ENCODE measurements at regions not wholly inside any gene's neighbourhood (a gene's known extent, or its start where the extent isn't known, plus 50 kb on each side); places are given as distances from the start of the nearest gene placed in this dataset.
"Not testable (repeated sequence)": the region's sequence is repeated elsewhere in the genome, so short reads cannot be mapped to it uniquely, and the experiment has no call there.

DNA sequence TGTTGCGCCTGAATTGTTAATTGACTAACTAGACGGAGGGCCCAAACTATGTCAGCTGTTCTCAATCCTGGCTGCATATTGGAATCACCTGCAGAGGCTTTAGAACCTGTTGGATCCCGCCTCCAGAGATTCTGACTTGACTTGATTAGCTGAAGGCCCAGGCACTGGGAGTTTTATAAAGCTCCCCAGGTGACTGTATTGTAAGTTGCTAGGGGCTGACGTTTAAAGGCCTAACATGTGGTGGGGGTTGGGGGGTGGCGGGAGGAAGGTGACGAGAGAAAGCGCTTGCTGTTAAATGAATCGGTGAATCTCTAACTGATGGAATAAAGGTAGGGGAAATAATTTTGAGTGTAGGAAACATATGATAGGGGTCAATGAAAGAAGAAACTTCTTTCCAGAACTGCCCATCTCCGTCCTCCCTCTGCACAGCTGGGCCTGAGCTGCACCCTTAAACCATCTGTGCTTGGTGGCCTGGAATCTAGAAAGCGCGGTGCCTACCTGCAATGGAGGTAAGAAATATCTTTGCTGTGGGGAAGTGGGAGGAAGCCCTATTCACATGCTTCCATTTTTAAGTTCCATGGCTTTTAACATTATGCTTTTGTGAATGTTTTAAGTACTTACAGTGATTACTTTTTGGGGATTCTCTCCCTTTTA lies 225.0 kb upstream of the FAM3C start:
- DNase-seq (ENCODE audit: low read depth), result no peak

DNA sequence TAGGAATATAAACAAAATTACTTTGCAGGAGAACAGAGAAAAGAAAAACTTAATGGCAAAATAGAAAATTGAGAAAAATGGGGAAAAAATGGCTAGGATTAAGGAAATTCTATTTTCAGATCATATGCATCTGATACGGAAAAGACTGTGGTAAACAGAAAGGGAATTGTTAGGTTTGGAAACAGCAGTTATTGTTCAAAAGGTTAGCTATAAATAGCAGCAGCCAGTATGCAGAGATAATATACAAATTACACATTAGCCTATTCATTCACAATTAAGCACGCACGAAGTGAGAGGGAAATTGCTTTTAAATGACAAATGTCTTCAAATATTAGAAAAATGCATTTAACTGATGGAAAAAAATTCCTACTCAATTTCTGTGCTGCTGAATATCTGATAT lies 224.1 kb upstream of the FAM3C start:
- no peak for DNase-seq (ENCODE audit: low read depth)

DNA sequence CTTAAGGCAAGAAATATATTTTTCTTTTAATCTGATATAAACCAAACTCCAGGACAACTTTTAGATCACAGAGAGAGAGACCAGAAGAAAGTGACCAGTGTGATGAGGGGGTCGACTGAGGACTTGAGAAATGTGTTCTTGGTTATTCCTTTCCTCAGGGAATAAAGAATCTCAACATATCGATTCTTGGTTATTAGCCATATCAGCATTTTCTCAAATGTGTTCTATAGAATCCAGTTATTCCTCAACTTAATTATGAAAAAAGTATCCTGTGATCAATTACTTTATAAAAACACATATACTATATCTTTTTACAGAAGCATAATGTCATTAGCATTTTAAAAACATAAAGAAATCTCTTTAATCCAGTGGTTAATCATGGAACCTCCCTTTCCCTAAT lies 222.1 kb upstream of the FAM3C start:
- no peak for DNase-seq (ENCODE audit: low read depth)

DNA sequence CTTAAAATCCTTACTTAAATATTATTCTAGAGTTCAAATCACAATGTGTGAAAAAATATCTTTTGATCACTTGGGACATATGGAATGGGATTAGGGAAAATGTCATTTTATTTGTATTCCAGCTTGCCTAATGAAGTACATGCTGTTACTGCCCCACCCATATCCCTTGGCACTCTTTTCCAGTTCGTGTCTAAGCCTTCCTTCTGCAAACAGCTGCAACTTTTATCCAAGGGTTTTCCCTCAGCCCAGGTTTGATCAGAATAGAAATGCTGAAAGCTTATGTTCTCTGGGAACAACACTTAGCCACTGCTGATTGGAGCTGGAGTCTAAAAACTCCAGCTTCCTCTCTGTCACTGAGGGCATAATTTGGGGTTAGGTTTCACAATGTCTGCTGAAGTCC lies 214.1 kb upstream of the FAM3C start:
- DNase-seq (ENCODE audit: low read depth), result no peak

DNA sequence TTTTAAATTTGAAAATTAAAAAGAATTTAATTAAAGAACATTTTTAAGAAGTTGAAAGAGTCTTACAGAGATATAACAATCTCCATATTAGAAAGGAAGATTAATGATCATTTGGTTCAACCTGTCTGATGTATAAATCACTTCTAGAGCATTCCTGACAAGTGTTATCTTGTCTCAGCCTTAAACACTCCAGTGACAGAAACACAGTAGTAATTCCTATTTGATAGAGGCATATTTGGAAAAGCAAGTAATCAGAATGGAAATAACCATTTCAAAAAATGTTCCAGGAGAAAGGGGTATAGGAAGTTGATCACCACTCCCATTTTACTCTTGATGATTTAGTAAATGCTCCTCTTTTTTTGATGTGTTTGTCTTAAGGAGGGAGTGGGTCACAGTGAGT lies 213.1 kb upstream of the FAM3C start:
- no peak for DNase-seq (ENCODE audit: low read depth)

DNA sequence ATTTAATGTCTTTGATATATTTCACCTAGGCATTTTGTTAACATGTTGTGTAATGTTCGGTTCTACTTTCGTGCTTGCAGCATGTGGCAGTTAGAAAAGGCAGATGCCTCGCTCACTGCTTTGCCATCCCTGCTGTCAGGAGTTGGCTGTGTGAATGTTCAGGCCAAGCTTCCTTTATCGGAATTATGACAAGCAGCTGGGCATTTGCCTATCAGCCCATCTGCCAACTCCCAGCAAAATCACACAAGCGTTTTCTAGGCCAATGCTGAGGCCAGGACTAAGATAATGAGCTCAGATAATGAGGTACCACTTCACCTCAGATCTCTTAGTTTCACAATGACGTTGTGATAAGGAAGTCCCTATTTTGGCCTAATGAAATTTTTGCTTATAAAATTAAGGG lies 212.7 kb upstream of the FAM3C start:
- no peak for DNase-seq (ENCODE audit: low read depth)

DNA sequence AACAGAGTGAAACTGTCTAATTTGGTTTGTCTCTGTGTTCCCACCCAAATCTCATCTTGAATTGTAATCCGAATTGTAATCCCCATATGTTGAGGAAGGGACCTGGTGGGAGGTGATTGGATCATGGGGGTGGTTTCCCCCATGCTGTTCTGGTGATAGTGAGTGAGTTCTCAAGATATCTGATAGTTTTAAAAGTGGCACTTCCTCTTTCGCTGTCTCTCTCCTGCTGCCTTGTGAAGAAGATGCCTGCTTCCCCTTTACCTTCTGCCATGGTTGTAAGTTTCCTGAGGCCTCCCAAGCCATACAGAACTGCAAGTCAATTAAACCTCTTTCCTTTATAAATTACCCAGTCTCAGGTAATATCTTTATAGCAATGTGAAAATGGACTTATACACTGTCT lies 212.1 kb upstream of the FAM3C start:
- not testable (repeated sequence) for DNase-seq (ENCODE audit: low read depth)

DNA sequence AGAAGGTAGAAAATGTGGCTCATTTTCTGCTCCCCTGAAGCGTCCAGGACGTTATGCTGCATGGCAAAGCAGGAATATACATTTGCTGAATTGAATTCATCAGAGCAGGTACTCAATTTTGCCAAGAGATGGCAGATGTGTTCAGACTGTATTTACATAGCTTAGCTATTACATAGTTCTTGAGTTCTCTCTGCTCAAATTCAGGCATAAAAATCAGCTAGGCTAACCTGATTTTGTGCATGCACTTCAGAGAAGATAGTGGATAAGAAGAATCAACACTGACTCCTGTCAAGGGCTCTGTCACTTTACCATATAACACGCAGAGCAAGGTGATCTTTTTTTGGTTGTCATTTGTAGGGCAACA lies 209.2 kb upstream of the FAM3C start:
- DNase-seq (ENCODE audit: low read depth), result no peak

DNA sequence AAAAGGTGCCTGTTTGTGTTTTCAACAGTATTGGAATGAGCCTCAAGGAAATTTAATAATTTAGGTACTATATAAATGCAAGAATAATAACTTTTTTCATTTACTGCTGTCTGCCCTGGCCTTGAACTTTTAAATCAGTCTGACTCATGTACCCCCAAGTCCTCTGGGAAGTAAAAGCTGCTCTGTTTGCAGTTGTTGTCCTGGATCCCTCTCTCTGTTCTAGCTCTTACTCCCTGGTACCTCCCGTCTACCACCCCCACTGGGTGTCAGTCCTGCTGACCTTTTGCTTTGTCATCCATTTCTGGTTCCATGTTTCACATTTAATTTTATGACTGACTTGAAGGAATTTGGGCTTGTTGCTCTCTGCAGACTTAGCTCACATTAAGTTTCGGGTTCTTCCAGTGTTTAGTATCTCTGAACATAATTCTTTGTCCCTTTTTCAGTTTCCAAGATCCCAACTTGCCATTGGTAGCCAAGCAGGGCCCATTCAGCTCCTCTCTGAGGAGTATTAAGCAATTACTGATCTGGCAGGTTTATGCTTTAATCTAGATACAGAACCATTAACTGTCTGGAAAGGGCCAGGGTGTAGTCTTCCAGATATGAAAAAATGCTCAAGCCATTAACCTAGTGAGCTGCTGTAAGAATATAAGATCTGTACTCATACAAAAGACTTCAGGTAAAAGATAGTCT lies 208.7 kb upstream of the FAM3C start:
- DNase-seq (ENCODE audit: low read depth), result no peak

DNA sequence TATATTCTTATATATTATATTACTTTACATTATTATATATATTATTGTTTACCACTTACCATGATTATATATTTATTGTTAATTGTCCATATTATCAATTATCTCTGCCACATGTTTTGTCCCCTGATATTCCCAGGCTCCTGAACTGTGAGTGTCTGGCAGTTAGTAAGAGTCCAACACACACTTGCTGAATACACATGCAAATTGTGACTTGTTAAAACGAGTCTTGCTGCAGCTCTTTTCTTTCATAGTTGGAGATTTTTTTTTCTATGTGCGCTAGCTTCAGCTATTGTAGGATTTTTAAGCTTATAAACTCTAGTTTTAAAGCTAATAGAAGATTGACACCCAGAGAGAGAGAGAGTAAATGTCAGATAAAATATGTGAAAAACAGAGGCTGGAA lies 207.8 kb upstream of the FAM3C start:
- DNase-seq (ENCODE audit: low read depth), result no peak

DNA sequence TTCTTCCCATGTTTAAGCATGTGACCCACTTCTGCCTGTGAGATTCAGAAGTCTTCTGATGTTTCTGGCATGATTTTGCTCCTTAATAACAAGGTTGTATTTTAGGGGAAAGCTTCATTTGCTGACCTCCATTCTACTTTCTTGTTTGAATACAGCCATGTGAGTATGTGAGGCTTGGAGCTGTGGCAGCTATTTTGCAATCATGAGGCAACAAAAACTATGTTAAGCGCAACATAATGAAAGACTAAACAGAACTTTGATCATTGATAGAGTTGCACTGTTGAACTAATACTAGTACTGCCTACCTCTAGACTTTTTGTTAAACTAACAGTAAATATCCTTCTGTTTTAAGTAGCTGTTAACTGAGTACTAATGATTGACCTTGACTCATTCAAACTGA lies 203.8 kb upstream of the FAM3C start:
- no peak for DNase-seq (ENCODE audit: low read depth)

DNA sequence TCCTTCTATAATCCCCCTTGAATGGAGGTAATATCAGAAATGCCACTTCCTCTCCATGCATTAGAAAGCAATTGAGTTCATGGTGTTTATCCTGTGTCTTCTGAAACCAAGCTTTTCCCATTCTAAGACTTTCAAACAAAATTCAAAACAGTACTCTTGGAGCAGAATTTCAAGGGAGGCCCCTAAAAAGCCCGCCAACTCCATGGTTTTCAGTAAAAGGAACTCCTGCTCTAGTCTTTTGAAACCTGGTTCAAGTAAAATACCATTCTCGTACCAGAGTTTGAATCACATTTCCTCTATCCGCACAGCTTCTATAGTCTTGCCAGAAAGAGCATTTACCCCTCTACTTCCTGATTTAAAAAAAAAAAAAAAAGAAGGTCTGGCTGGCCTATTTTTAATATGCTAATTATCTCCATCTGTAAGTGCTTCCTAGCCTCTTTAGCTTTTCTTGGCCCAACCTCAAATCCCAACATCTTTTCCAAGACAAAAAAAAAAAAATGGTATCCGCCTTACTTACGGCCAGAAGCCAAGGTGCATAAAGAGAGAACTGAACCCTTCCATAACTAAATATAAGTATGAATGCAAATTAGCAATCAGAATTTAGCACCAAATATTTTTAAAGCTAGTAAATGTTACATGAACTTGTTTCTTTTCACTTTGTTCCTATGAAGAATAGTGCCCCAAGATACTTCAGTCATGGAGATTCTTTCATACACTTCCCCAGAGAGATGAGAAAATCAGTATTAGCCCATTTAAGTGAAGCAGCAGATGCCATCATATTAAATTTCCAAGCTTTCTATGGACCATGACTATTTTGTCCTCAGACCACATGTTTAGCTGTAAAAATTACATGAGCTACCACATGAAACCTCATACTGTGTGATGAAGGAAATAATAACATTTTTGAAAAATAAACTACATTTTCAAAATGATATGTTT lies 199.9 kb upstream of the FAM3C start:
- no peak for DNase-seq (ENCODE audit: low read depth)

DNA sequence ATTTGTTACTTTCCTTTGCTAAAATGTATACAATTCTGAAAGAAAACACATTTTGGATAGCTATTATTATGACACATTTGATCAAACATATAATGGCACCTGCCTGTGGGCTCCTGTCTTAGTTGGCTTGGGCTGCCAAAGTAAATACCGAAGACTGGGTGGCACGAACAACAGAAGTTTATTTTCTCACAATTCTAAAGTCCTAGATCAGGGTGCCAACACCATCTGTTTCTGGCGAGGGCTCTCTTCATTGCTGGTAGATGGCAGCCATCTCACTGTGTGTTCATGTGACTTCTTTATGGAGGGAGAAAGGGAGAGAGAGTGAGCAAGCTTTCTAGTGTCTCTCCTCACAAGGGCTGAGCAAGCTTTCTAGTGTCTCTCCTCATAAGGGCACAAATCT lies 195.8 kb upstream of the FAM3C start:
- DNase-seq (ENCODE audit: low read depth), result no peak

DNA sequence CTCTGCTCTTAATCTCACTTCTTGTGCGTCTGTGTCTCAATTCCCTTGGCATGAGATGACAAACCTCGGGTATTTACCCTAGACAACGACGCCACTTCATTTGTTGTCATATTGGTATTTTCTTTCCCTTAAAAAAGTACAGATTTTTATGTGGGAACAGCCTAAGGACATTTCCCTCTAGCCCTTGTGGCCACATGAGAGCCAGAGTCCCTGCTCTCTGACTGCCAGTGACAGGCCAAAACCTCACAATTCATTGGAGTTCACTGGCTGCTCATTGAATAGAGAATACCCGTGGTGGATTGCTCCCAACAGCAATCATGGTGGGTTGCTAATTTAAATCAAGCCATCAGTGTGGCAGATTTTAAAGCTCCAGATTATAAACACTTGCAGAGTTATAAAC lies 191.3 kb upstream of the FAM3C start:
- DNase-seq (ENCODE audit: low read depth), result no peak

DNA sequence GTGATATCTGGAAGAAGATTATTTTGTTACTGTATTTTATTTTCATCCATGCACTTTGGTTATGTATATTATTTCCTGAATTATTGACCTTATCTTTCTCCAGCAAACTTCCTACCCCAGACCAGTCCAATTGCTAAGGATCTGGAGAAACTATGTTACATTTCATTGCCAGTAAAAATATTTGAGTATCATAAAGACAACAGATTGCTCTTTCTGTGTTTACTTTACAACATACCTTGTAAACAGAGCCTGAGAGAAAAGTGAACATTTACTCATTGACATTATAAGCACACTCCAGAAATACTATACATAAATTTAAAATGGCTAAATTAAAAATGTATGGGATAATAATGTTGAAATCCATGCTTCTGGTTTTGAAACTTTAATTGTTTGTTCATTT lies 186.2 kb upstream of the FAM3C start:
- no peak for DNase-seq (ENCODE audit: low read depth)

DNA sequence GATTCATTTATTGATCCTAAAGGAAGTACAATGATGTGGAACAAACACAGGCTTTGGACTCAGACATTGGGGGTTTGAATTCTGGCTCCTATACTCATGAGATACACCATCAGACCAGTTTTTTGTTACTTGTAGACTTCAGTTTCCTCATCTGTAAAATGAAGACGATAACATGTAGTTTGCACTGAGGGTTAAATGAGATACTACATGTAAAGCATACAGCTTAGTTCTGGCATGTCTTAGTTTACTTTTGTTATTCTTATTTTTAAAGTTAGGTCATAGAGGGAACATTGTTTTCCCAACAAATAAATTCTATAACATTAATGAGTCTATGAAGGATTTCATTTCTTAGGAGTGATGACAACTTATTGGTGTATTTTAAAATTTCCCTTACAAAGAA lies 183.5 kb upstream of the FAM3C start:
- no peak for DNase-seq (ENCODE audit: low read depth)

DNA sequence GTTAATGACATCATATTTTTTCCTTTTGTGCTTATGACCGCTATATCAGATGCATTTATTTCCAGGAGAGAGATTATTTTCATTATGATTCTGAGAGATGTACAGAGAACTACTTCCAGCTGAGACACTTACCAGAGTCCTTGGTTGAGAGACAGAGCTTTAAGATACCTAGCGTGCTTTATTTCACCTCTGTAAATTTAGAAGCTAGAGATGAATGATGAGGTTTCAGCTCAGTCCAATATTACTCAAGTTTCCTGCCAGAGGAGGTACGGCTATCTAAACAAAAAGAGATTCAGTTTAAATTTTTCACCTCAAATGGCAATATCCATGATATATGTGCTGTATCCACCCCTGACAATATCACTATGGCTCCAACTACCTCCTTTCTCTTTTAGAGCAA lies 182.6 kb upstream of the FAM3C start:
- DNase-seq (ENCODE audit: low read depth), result no peak

DNA sequence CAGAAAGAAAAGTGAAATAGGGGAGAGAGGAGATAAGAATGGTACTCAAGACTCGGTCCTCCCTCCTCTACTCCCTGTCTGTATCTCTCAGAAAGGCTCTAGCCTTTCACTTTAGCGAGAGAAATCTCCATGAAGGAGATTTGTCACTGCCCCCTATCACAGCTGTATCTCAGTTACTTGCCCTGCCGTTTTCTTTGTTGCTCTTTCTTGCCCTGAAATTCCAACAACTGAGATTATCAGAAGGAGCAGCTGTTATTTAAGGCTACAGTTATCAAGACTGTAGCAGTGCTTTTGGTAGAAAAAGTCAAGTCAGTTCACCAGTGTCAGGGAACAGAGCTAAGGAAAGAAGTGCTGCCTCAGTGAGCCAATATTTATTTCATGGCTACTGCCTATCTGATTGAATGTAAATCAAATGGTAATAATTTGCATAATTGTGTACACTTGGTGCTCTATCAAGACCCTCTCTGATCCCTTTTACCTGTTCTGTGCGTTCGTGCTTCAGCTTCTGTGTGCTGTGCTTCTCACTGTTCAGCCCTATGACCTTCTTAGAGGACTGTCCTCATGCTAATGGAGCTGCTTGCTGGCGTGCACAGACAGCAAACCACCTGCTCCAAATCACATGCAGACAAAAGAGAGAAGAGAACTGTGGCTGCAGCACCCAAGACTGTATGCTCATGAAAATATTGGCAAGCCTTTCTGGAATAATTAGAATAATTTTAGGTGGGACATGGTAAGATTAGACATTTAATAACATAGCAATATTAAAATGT lies 180.2 kb upstream of the FAM3C start:
- no peak for DNase-seq (ENCODE audit: low read depth)

DNA sequence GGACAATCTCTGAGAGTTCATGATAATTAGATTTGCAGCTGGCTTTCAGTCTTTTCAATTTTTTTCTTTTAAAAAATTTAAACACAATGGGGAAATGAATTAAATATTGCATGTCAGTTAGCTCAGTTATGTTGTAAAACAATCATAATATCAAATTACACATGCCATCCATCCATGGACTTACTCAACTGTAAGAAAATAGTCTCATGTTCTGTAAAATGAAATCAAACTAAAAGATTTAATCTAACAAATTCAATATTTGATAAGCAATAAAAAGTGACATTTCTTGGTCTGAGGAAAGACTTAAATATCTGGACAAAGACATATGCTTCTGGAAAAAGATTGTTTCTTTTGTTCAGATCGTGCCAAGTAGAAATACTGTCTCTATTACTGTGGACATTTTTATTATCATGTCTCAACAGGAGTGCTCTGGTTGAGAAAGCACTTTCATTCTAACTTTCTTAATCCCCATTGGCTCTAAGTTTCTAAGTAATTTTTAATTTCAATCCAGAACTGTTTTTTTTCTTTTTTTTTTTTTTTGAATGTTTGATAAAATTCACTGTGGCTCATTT lies 179.2 kb upstream of the FAM3C start:
- DNase-seq (ENCODE audit: low read depth), result no peak

DNA sequence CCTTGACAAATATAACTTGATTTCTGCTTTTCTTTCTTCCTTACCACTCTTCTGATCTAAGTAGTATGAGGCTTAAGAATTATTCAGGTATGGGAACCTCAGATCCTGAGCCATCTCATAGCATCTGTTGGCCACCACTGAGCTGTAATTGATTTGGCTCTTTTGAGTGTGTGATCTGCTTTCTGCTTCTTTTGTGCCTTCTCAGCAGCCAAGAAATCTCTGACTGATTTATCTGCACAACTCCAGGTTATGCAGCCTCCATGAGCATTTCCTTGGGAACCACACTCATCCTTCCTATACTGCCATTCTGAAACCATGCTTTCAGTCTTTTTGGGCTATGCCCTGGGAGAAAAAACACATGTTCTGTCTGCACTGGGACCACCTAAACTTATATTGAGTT lies 178.0 kb upstream of the FAM3C start:
- DNase-seq (ENCODE audit: low read depth), result no peak

DNA sequence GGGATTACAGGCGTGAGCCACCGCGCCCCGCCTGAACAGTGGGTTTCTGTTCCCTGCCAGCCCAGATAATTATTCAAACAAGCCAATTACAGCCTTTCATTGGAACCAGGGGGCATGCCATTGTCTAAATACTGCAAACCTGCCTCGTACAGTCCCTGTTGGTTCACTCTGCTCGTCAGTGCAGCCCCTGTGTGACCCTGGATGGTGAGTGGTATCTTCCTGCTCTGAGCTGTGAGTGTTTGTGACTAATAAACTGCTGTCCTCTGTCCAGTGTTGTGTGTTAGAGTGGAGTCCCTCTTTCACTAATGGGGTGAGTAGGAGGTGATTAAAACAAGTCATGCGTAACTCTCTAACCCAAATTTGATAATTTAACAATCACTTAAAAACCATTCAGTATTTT lies 176.5 kb upstream of the FAM3C start:
- DNase-seq (ENCODE audit: low read depth), result no peak

DNA sequence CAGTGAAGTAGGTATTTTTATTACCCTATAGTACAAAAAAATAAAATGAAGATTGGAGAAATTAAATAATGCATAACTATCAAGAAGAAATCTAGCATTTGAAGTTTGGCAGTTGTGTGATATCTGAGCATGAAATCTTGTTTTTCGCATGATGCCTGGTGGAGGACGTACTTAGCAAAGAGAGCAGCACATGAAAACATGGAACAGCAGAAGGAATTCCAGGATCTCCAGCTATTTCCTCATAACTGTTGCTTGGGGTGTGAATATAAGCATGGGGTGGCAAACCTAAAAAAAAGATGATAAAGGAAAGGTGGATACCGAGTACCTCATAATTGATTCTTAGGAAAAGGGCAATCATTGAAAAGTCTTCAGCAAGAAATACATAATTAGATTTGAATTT lies 174.3 kb upstream of the FAM3C start:
- no peak for DNase-seq (ENCODE audit: low read depth)

Measured in GM04504 (cell line).